ENCODE measurements at regions not wholly inside any gene's neighbourhood (a gene's known extent, or its start where the extent isn't known, plus 50 kb on each side); places are given as distances from the start of the nearest gene placed in this dataset.

DNA sequence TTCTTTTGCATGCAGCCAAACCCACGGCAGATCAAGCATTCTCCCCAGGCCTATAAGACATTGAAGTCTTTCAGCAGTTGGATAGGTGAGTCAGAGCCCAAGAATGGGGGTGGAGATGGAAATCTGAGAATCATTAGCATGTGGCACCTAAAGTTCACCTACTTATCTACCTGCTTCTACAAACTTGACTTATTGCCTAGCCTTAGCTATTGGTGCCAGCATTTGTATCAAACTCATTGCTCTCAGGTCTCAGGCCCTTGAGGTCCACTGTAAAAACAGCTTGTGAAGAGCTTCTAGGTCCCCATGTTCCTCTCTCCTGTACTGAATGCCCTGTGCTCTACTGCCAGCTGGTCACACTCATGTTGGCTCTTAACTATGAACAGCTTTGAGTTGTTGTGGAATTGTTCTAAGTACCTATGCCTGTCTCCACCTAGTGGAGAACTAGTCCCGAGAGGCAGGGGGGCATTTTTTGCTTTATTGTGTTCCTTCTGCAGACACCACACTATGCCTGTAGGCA lies 278.4 kb upstream of the SPRED2 start:
- H3K9me2 ChIP-seq (replicated peaks; ENCODE audit: insufficient read depth, low read length), result no peaks in the 10 kb centered on the region
- no peak overlapping the region for H3K9ac ChIP-seq (ENCODE audit: low read length)
- H3K4me2 ChIP-seq (ENCODE audit: low read depth, low read length, poor library complexity, severe bottlenecking), result no peak overlapping the region
- H3K4me3 ChIP-seq (ENCODE audit: insufficient read depth, low read length, poor library complexity, severe bottlenecking), result no peak overlapping the region
- no peak overlapping the region for H2AFZ ChIP-seq (ENCODE audit: low read depth, low read length, severe bottlenecking)
- H3K27me3 ChIP-seq (ENCODE audit: low read length), result no peaks in the 10 kb centered on the region
- TF ChIP-seq, protein P1, sequence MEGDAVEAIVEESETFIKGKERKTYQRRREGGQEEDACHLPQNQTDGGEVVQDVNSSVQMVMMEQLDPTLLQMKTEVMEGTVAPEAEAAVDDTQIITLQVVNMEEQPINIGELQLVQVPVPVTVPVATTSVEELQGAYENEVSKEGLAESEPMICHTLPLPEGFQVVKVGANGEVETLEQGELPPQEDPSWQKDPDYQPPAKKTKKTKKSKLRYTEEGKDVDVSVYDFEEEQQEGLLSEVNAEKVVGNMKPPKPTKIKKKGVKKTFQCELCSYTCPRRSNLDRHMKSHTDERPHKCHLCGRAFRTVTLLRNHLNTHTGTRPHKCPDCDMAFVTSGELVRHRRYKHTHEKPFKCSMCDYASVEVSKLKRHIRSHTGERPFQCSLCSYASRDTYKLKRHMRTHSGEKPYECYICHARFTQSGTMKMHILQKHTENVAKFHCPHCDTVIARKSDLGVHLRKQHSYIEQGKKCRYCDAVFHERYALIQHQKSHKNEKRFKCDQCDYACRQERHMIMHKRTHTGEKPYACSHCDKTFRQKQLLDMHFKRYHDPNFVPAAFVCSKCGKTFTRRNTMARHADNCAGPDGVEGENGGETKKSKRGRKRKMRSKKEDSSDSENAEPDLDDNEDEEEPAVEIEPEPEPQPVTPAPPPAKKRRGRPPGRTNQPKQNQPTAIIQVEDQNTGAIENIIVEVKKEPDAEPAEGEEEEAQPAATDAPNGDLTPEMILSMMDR (IDR thresholded peaks at IDR 0.05; ENCODE audit: insufficient read depth, low read length, poor library complexity, severe bottlenecking), result peak; percentile 55
- TF ChIP-seq EZH2phosphoT487 (conservative IDR thresholded peaks at IDR 0.05; ENCODE audit: low read length), result no peak
- H3F3A ChIP-seq (ENCODE audit: insufficient read depth), result no peaks in the 10 kb centered on the region
- no peaks in the 10 kb centered on the region for H3K9me3 ChIP-seq (ENCODE audit: insufficient read depth, low read length)
- no peaks in the 10 kb centered on the region for H4K20me1 ChIP-seq (ENCODE audit: low read depth, low read length)
- no peak overlapping the region for H3K27ac ChIP-seq (ENCODE audit: low read depth, low read length)
- no peaks in the 10 kb centered on the region for H3K79me2 ChIP-seq (ENCODE audit: insufficient read depth, low read length)
- no peaks in the 10 kb centered on the region for H3K36me3 ChIP-seq (ENCODE audit: low read length)

DNA sequence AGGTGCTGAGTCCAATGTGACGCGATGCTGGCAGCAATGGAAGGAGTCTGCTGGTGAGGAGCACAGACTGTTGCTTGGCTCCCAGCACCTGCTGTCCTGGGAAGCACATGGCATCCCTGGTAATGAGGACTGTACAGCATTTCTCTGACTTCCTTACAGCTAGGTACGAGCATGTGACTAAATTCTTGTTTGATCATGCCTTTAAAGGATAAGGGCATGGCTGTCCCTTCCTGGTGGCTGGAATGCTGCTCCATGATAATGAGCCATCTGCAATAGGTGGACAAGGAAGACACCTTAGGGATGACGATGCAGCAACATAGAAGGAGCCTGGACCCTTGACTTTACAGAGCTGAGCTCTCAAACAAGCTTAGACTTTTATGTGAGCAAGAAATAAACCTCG lies 278.0 kb upstream of the SPRED2 start:
- H3K79me2 ChIP-seq (ENCODE audit: insufficient read depth, low read length), result no peaks in the 10 kb centered on the region
- H3K27me3 ChIP-seq (ENCODE audit: low read length), result no peaks in the 10 kb centered on the region
- H3K4me2 ChIP-seq (ENCODE audit: low read depth, low read length, poor library complexity, severe bottlenecking), result no peak overlapping the region
- no peaks in the 10 kb centered on the region for H4K20me1 ChIP-seq (ENCODE audit: low read depth, low read length)
- H3K4me3 ChIP-seq (ENCODE audit: insufficient read depth, low read length, poor library complexity, severe bottlenecking), result no peak overlapping the region
- TF ChIP-seq, protein P1 (IDR thresholded peaks at IDR 0.05; ENCODE audit: insufficient read depth, low read length, poor library complexity, severe bottlenecking), result no peak
- TF ChIP-seq EZH2phosphoT487 (conservative IDR thresholded peaks at IDR 0.05; ENCODE audit: low read length), result no peak
- no peak overlapping the region for H3K9ac ChIP-seq (ENCODE audit: low read length)
- no peak overlapping the region for H3K27ac ChIP-seq (ENCODE audit: low read depth, low read length)
- H3K9me2 ChIP-seq (replicated peaks; ENCODE audit: insufficient read depth, low read length), result no peaks in the 10 kb centered on the region
- no peak overlapping the region for H2AFZ ChIP-seq (ENCODE audit: low read depth, low read length, severe bottlenecking)
- H3F3A ChIP-seq (ENCODE audit: insufficient read depth), result no peaks in the 10 kb centered on the region
- no peaks in the 10 kb centered on the region for H3K9me3 ChIP-seq (ENCODE audit: insufficient read depth, low read length)
- H3K36me3 ChIP-seq (ENCODE audit: low read length), result no peaks in the 10 kb centered on the region

DNA sequence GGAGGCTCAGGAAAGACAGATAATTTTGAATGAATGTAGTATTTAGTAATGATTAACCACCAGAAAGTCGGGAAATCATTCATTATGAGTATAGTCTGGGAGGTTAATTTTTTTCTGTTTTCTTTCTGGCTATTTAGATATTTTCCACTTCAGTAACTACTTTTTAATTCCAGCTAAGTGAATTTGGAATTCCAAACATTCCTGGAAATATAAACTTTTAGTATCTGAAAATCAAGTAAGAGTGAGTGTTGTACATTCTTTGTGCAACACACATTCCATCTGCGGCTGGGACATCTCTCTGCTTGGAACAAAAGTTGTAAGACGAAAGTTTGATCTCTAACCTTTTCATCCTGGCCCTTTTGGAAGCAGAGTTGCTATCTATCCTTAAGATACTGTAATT lies 275.7 kb upstream of the SPRED2 start:
- H3K9ac ChIP-seq (ENCODE audit: low read length), result no peak overlapping the region
- no peaks in the 10 kb centered on the region for H3K27me3 ChIP-seq (ENCODE audit: low read length)
- no peak overlapping the region for H3K4me3 ChIP-seq (ENCODE audit: insufficient read depth, low read length, poor library complexity, severe bottlenecking)
- H3K9me3 ChIP-seq (ENCODE audit: insufficient read depth, low read length), result no peaks in the 10 kb centered on the region
- no peak overlapping the region for H3K27ac ChIP-seq (ENCODE audit: low read depth, low read length)
- no peaks in the 10 kb centered on the region for H3K79me2 ChIP-seq (ENCODE audit: insufficient read depth, low read length)
- no peaks in the 10 kb centered on the region; the same call in 1 of the 2 replicates for H3K9me2 ChIP-seq (replicated peaks; ENCODE audit: insufficient read depth, low read length)
- no peaks in the 10 kb centered on the region for H3F3A ChIP-seq (ENCODE audit: insufficient read depth)
- no peak overlapping the region for H3K4me2 ChIP-seq (ENCODE audit: low read depth, low read length, poor library complexity, severe bottlenecking)
- no peak overlapping the region for H2AFZ ChIP-seq (ENCODE audit: low read depth, low read length, severe bottlenecking)
- H3K36me3 ChIP-seq (ENCODE audit: low read length), result no peaks in the 10 kb centered on the region
- TF ChIP-seq EZH2phosphoT487 (conservative IDR thresholded peaks at IDR 0.05; ENCODE audit: low read length), result no peak
- TF ChIP-seq, protein P1 (IDR thresholded peaks at IDR 0.05; ENCODE audit: insufficient read depth, low read length, poor library complexity, severe bottlenecking), result no peak
- no peaks in the 10 kb centered on the region for H4K20me1 ChIP-seq (ENCODE audit: low read depth, low read length)
